Activated CD4-positive, alpha-beta memory T cell treated with anti-CD3 and anti-CD28 coated beads, Interleukin-2, amount 10 ng/mL, durations not matched to agents 7 days and 5 days (primary cell): ENCODE measurements at regions not wholly inside any gene's neighbourhood (a gene's known extent, or its start where the extent isn't known, plus 50 kb on each side); places are given as distances from the start of the nearest gene placed in this dataset.

Experiments used
- CTCF ChIA-PET: fragments of 350-600 bp; sonication (Branson Sonifier 250); formaldehyde crosslinking; loops from one replicate; lab custom pipeline; 2021; ENCODE audit warnings: antibody characterized with exemption, inconsistent platforms; lab: Charles Lee
- POLR2A ChIA-PET: fragments of 350-600 bp; sonication (Branson Sonifier 250); formaldehyde crosslinking; loops from one replicate; lab custom pipeline; 2021; ENCODE audit warnings: antibody characterized with exemption; lab: Charles Lee
- DNase-seq: peaks from one replicate; pipeline ENCODE4 v3.0.0-alpha.2; 2020
- H3K27ac Mint-ChIP-seq: one replicate; pipeline ENCODE4 v1.8.0; 2021; ENCODE audit warnings: mild to moderate bottlenecking, mixed read lengths
- H3K27me3 Mint-ChIP-seq: one replicate; pipeline ENCODE4 v1.8.0; 2021; ENCODE audit warnings: mixed read lengths
- H3K36me3 Mint-ChIP-seq: one replicate; pipeline ENCODE4 v1.8.0; 2021; ENCODE audit warnings: low read depth, mixed read lengths
- H3K4me1 Mint-ChIP-seq: one replicate; pipeline ENCODE4 v1.8.0; 2021; ENCODE audit warnings: mixed read lengths
- H3K4me3 Mint-ChIP-seq: one replicate; pipeline ENCODE4 v1.8.0; 2021; ENCODE audit warnings: mild to moderate bottlenecking, mixed read lengths
- H3K9me3 Mint-ChIP-seq: one replicate; pipeline ENCODE4 v1.8.0; 2021; ENCODE audit warnings: mixed read lengths

DNA sequence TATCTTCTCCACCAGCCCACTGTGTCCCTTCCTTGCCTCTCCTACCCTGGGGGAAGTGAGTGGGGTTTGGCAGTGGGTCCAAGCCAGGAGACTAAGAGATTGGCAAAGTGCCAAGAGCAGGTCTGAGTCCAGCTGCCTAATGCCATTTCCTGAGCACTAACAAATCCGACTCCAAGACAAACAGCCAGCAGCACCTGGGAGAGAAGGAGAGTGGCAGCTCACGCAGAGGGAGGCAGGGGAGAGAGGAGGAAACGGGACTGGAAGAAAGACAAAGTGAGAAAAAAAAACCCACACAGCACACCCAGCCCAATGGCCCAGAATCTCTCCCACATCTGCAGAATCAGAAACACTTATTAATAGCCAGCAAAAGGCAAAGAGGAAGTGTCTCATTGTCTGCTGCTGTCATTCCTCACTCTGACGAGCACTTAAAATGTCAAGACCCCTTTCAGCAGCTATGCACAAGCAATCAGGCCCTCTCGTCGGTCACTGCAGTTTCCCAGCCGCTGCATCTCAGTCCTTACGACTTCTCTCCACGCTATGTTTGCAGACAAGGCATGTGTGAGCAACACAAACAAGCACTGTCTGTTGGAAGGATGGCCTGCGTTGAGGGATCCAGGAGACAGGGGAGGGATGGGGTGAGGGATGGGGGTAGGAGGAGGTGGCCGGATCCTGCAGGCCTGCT, 558.4 kb upstream of the CADM1 start:
- H3K4me1 Mint-ChIP-seq: no peaks in the 10 kb centered on the region
- no peak for DNase-seq
- no peak overlapping the region for H3K4me3 Mint-ChIP-seq
- H3K36me3 Mint-ChIP-seq: no peaks in the 10 kb centered on the region
- H3K9me3 Mint-ChIP-seq: no peaks in the 10 kb centered on the region
- ChIA-PET POLR2A (no interaction called here), CTCF (no interaction called here)
- peaks cover 1% of the 10 kb centered on the region for H3K27me3 Mint-ChIP-seq
- no peak overlapping the region for H3K27ac Mint-ChIP-seq

DNA sequence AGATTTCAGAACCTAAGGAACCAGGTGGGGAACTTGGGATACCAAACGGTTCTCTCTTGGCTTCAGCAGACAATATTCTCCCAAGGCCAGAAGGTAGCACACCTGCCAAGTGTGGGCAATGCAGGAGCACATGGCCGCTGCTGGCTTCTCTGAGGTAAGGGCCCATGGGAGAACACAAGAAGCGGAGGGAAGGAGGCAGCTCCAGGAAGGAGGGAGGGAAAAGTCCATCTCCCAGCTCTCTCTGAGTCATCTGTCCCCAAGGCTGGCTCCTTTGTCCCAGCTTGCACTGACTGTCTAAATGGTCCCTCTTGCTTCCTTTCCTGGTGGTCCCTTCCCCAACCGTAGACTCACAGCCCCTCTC, 557.9 kb upstream of the CADM1 start:
- no peak overlapping the region for H3K4me3 Mint-ChIP-seq
- CTCF ChIA-PET: no interaction called here
- H3K36me3 Mint-ChIP-seq: no peaks in the 10 kb centered on the region
- H3K9me3 Mint-ChIP-seq: no peaks in the 10 kb centered on the region
- no peaks in the 10 kb centered on the region for H3K4me1 Mint-ChIP-seq
- peaks cover 1% of the 10 kb centered on the region for H3K27me3 Mint-ChIP-seq
- POLR2A ChIA-PET: no interaction called here
- no peak for DNase-seq
- no peak overlapping the region for H3K27ac Mint-ChIP-seq

DNA sequence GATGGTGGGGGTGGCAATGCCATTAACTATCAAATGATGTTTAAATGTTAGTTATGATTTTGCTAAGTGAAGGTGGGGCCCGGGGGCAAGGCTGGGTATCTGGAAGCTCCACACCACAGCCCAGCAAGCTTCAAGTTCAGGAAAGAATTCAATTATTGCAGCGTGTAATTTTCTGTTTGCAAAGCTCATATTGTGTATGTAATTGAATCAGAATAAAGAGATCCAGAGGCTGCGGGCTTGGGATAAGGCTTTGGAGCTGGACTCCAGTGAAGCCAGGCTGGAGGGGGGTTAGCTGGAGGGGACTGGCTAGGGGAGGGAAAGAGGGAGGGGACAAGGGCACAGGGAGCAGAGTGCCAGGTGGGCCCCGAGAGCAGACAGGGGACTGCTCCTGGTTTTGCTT, 557.1 kb upstream of the CADM1 start:
- Mint-ChIP-seq H3K36me3 (no peaks in the 10 kb centered on the region), H3K9me3 (no peaks in the 10 kb centered on the region), H3K4me3 (no peak overlapping the region), H3K4me1 (no peaks in the 10 kb centered on the region), H3K27ac (no peak overlapping the region), H3K27me3 (peaks cover 1% of the 10 kb centered on the region)
- CTCF ChIA-PET: no interaction called here
- no peak for DNase-seq
- POLR2A ChIA-PET: no interaction called here

DNA sequence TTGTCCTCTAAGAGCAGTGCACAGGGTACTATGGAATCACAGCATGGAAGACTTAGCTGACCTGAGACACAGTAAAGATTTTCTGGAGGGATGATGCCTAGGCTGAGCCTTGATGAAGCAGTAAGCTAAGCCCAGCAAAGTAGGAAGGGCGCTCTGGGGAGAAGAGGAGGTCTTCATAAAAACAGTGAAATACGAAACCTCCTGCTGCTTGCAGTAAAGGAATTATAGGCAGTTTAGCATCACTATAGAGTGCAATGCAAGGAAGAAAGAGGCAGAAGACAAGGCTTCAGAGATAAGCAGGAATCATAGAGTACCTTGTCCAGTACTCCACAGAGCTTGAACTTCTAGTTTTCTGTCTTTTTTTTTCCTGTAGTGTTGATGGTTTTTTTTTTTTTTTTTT, 555.7 kb upstream of the CADM1 start:
- no peaks in the 10 kb centered on the region for H3K4me1 Mint-ChIP-seq
- ChIA-PET CTCF (interaction anchor here (1.0 kb wide), 1 partner anchor 14 kb away, joined by 3 read pairs; no protein-coding TSS in a partner anchor), POLR2A (no interaction called here)
- H3K36me3 Mint-ChIP-seq: no peaks in the 10 kb centered on the region
- DNase-seq: no peak
- H3K27me3 Mint-ChIP-seq: peaks cover 1% of the 10 kb centered on the region
- H3K4me3 Mint-ChIP-seq: no peak overlapping the region
- no peaks in the 10 kb centered on the region for H3K9me3 Mint-ChIP-seq
- H3K27ac Mint-ChIP-seq: no peak overlapping the region

DNA sequence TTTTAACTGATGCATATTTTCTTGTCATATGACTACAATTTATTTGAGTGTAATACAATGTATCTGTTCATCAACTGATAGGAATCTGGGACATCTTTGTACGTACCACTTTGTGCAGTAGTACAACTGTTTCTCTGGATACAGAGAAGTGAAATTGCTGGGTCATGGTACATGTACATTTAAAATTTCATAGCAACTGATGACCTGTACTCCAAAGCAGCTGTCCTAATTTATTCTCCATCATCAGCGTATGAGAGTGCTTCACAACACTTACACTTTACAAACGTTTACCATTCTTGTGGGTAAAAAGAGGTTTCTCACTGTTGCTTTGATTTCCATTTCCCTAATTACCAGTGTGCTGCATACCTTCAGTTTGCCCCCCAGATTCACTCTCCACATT, 552.8 kb upstream of the CADM1 start:
- POLR2A ChIA-PET: no interaction called here

DNA sequence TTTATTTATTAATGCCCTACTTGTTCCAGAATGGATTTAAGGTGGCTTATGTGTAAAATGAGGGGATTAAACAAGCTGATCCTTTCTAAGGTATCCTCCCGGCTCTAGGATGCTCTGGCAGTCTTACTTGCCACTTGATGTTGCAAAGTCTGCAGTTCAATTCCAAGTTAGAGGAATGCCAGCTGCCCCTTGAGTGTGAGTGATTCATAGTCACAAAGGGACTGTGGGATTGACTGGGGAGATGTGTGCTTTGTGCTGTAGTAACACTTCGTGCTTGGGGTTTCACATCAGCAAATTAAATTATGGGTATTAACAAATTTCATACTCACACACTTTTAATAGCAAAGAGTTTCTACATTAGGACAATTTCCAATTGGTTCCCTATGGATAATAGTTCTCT, 550.8 kb upstream of the CADM1 start:
- POLR2A ChIA-PET: no interaction called here
- Mint-ChIP-seq H3K4me1 (no peaks in the 10 kb centered on the region), H3K4me3 (no peak overlapping the region), H3K36me3 (no peaks in the 10 kb centered on the region), H3K9me3 (no peaks in the 10 kb centered on the region), H3K27ac (no peak overlapping the region), H3K27me3 (no peaks in the 10 kb centered on the region)
- CTCF ChIA-PET: no interaction called here
- no peak for DNase-seq

More for the DNA sequence above, 552.8 kb upstream of the CADM1 start:
- Mint-ChIP-seq H3K4me3 (no peak overlapping the region), H3K36me3 (no peaks in the 10 kb centered on the region), H3K27ac (no peak overlapping the region), H3K9me3 (no peaks in the 10 kb centered on the region), H3K4me1 (no peaks in the 10 kb centered on the region), H3K27me3 (peaks cover 1% of the 10 kb centered on the region)
- DNase-seq: no peak
- CTCF ChIA-PET: no interaction called here

DNA sequence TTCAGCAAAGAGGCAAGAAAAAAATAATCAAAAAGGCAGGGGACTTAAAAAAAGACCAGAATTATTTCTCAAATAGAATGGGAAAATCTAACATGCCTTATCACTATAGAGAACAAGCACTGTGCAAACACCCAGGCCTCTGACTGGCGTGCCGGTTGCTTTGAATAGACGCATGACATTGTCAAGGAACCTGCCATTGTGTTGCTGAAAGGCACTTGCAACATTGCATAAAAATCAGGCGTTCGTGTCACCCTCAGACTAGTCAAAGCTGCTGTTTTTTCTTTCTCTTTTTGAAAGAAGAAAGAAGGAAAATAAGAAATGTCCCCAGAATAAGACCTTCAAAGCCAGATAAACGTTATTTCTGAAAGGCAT, 549.3 kb upstream of the CADM1 start:
- H3K4me1 Mint-ChIP-seq: no peaks in the 10 kb centered on the region
- no peaks in the 10 kb centered on the region for H3K27me3 Mint-ChIP-seq
- H3K27ac Mint-ChIP-seq: no peak overlapping the region
- H3K36me3 Mint-ChIP-seq: no peaks in the 10 kb centered on the region
- H3K9me3 Mint-ChIP-seq: no peaks in the 10 kb centered on the region
- ChIA-PET CTCF (no interaction called here), POLR2A (no interaction called here)
- no peak overlapping the region for H3K4me3 Mint-ChIP-seq
- no peak for DNase-seq

DNA sequence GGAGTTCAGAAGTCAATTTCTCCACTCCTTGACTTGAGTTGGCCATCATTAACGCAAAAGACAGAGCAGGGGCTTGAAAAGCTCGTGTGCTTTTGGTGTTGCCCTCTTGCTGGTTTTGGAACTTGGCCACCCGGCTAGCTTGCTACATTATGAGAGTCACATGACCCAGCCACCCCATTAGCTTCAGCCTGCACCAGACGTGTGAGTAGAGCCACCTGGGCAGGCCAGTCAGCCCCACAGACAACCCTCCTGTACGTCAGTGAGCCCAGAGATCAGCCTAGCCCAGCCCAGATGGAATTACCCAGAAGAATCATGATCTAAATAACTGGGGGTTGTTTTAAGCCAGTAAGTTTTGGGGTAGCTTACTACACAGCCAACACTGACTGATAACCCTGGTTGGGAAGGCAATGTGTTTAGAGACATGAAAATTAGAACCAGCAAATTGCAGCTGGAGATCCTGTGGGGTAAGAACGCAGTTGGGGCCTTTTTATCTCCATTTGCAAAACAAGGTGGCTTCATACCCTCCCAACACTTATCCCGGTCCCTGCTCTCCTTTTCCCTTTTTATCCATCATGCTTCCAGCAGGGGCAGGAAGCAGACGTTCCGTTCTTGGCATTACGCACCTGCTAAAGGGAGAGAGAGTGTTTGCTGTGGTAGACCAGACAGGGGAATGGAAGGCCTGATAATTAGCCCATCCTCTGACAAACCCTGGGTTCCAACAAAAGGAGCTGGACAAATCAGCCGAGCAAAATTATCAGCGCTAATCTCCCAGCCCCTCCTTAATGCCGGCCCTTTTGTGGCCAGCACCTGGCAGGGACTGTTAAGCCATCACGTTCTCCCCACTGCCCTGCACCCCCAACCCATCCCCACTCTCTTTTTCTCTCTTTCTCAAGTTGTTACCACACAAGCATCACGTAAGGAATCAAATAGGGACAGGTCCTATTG, 548.7 kb upstream of the CADM1 start:
- POLR2A ChIA-PET: no interaction called here

DNA sequence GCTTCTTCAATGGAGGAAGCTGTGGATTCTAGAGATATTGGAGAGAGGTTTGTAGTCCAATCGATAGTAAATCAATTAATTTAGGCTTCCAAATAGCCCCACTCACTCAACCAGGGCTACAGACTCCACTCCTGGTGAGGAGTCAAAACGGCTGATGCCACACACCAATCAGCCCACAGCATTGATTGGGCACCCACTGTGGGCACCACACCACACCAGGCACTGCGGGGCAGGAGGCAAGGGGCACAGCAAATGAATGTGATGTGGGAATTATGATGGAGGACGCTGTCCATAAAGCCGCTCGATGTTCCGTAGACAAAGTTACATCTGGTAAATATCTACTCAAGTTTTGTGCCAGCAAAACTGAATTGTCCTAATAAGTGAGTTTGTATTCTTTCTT, 547.3 kb upstream of the CADM1 start:
- ChIA-PET CTCF (no interaction called here), POLR2A (no interaction called here)
- no peaks in the 10 kb centered on the region for H3K27me3 Mint-ChIP-seq
- no peaks in the 10 kb centered on the region for H3K36me3 Mint-ChIP-seq
- H3K9me3 Mint-ChIP-seq: no peaks in the 10 kb centered on the region
- no peaks in the 10 kb centered on the region for H3K4me1 Mint-ChIP-seq
- no peak for DNase-seq
- H3K27ac Mint-ChIP-seq: no peak overlapping the region
- no peak overlapping the region for H3K4me3 Mint-ChIP-seq

More for the DNA sequence above, 548.7 kb upstream of the CADM1 start:
- CTCF ChIA-PET: no interaction called here
- no peaks in the 10 kb centered on the region for H3K4me1 Mint-ChIP-seq
- DNase-seq: no peak
- H3K9me3 Mint-ChIP-seq: no peaks in the 10 kb centered on the region
- H3K27me3 Mint-ChIP-seq: no peaks in the 10 kb centered on the region
- H3K36me3 Mint-ChIP-seq: no peaks in the 10 kb centered on the region
- no peak overlapping the region for H3K4me3 Mint-ChIP-seq
- H3K27ac Mint-ChIP-seq: no peak overlapping the region

DNA sequence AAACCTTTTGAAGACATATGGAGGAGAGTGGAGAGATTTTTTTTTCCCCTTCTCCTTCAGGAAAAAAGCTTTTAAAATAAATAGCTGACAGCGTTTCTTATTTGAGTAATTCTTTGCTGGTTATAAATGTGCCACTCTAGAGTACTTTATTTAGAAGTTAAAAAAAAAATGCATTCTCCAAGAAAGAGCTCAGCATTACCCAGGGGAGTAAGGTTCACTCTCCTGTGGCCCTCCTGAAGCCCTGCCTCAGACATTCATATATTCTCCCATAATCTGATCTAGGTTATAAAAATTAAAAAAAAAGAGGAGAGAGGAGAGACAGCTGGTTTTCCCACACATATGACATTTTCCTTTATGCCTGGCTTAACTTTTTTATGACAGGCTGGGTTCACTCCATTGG, 545.2 kb upstream of the CADM1 start:
- H3K9me3 Mint-ChIP-seq: no peaks in the 10 kb centered on the region
- ChIA-PET POLR2A (no interaction called here), CTCF (no interaction called here)
- H3K27ac Mint-ChIP-seq: no peak overlapping the region
- DNase-seq: no peak
- no peaks in the 10 kb centered on the region for H3K4me1 Mint-ChIP-seq
- H3K27me3 Mint-ChIP-seq: no peaks in the 10 kb centered on the region
- no peaks in the 10 kb centered on the region for H3K36me3 Mint-ChIP-seq
- no peak overlapping the region for H3K4me3 Mint-ChIP-seq

DNA sequence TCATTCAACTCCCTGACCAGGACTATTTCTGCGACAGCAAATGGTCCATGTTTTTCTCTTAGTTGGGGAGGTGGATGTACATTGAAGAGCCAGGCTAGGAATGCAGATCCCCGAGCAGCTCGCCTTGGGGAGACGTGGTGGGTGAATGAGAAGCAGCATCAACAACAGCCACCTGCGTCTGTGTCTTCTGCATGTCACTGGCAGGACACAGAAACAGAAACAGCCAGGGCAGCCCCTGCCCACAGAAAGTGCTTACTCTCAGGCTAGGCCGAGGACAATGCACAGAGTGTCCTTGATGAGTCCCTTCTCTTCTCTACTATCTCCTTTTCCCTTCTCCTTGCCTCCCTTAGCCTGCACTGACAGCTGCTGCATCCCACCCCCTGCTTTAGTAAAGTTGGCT, 541.9 kb upstream of the CADM1 start:
- DNase-seq: no peak
- no peak overlapping the region for H3K4me3 Mint-ChIP-seq
- no peaks in the 10 kb centered on the region for H3K36me3 Mint-ChIP-seq
- H3K4me1 Mint-ChIP-seq: no peaks in the 10 kb centered on the region
- no peaks in the 10 kb centered on the region for H3K9me3 Mint-ChIP-seq
- CTCF ChIA-PET: no interaction called here
- no peak overlapping the region for H3K27ac Mint-ChIP-seq
- POLR2A ChIA-PET: no interaction called here
- no peaks in the 10 kb centered on the region for H3K27me3 Mint-ChIP-seq

DNA sequence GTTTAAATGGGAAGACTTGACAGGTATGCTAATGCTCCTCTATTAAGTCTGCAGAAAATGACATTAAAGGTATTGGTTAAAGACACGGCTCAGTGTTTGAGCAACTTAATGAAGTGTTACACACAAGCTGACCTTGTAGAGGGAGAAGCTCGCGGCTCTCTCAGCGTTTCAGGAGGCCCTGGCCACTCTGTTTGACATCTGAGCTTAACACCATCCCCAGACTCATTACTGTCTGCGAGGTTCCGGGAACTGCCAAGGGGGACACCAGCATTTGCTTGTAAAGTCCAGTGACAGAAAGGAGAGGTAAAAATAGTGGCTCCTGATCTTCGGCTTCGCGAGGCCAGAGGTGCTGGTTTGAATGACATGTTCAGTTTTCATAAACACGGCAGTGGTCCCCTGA, 540.7 kb upstream of the CADM1 start:
- no peak for DNase-seq
- H3K4me3 Mint-ChIP-seq: no peak overlapping the region
- no peaks in the 10 kb centered on the region for H3K4me1 Mint-ChIP-seq
- no peaks in the 10 kb centered on the region for H3K27me3 Mint-ChIP-seq
- ChIA-PET CTCF (no interaction called here), POLR2A (no interaction called here)
- H3K9me3 Mint-ChIP-seq: no peaks in the 10 kb centered on the region
- no peak overlapping the region for H3K27ac Mint-ChIP-seq
- no peaks in the 10 kb centered on the region for H3K36me3 Mint-ChIP-seq

DNA sequence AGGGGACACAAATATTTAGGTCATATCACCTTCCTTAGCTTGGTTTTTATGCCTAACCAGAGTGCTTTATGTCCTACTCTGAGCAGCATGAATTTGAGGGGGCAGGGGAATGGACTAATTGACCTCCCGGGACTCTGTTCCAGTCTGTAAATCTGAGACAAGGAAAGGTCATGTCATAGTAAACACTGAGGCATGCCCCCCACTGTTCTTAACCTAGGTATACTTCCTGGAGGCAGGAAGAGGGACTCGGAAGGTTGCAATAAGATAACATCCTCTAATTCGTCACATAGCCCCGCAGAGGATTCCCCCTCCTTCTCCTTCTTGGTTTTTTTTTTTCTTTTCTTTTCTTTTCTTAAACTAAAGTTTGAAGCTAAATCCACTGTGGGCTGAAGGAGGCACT, 540.3 kb upstream of the CADM1 start:
- no peak for DNase-seq
- Mint-ChIP-seq H3K4me3 (no peak overlapping the region), H3K27ac (no peak overlapping the region), H3K9me3 (no peaks in the 10 kb centered on the region), H3K36me3 (no peaks in the 10 kb centered on the region), H3K27me3 (no peaks in the 10 kb centered on the region), H3K4me1 (no peaks in the 10 kb centered on the region)
- ChIA-PET CTCF (no interaction called here), POLR2A (no interaction called here)

DNA sequence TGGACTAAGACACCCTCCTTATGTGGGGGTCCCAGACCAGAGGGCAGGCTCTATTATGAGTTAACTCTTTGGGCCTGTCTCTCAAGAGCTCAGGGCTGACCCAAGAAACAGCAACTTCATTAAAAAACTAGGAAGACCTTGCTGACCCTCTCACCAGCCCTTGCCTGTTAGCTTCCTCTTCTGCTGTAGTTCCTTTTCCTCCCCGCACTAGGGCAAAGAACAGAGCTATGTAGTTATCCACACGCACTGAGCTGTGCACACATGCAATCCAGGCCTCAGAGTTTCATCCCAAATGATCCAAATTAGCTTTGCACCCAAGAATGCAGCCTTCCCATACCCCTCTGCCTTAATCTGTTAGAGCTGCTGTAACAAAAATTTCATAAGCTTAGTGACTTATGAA, 539.6 kb upstream of the CADM1 start:
- no peaks in the 10 kb centered on the region for H3K36me3 Mint-ChIP-seq
- CTCF ChIA-PET: no interaction called here

More for the DNA sequence above, 539.6 kb upstream of the CADM1 start:
- no peaks in the 10 kb centered on the region for H3K27me3 Mint-ChIP-seq
- DNase-seq: no peak
- H3K4me1 Mint-ChIP-seq: no peaks in the 10 kb centered on the region
- H3K9me3 Mint-ChIP-seq: no peaks in the 10 kb centered on the region
- no peak overlapping the region for H3K27ac Mint-ChIP-seq
- no peak overlapping the region for H3K4me3 Mint-ChIP-seq
- POLR2A ChIA-PET: no interaction called here
